ENCODE measurements at regions not wholly inside any gene's neighbourhood (a gene's known extent, or its start where the extent isn't known, plus 50 kb on each side); places are given as distances from the start of the nearest gene placed in this dataset.
A peak's percentile ranks its signal among the peaks of the same experiment; 100 is the strongest.

- no peak for DNase-seq
These were observed 93.4 kb downstream of the TENT4A start for GRCh38 chr5:6806668-6807067.

GRCh38 chr5:6808462-6808861, 95.2 kb downstream of the TENT4A start:
- no peak for DNase-seq

DNA sequence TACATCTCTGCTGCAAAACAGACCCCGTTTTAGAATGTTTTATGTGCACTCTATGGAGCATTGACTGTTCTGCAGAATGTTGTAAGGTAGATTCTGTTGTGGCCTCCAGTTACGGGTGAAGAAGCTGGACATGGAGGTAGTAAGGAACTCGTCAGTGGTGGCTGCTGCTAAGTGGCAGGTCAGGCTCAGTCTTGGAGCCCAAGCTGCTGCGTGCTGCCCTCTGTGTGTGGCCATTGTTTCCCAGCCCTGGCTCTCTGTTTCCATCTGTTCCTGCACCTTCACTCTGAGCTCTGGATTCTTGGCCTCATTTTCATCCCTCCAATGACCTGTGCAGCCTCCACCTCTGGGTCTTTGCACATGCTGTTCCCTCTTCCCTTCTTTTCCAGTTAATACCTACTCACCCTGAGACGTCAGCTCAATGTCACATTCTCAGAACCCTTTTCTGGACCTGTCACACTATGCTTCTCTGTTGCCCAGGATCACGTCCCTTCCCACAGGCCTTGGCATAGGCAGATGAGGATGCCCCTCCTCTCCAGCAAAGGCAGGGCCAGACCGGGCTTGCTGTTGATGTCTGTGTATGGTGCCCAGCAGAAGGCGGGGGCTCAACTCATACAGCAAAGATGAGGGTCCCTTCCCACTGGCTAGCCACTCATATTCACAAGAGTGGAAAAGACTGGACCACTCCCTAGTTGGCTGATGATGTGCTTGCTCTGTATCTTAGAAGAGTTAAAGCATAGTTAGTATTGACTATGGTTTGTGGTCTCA, 97.6 kb downstream of the TENT4A start:
- no peak for DNase-seq

DNA sequence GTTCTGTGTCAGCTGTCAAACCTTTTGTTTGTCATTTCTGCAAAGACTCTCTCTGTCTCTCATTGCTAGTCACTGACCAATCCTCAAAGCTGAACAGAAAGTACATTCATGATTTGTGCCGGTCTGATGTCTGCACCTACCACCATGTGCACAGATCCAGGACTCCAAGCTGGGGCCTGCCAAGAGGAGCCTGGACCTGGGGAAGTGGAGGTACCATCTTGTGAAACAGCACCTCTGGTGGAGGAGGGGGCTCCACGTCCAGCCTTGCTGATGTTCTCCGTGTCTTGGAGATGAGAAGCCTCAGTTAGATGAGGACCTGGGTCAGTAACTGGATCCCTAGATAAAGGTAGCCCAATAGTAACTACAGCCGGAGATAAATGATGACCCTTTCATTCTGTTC, 98.9 kb downstream of the TENT4A start:
- DNase-seq, result no peak

- DNase-seq, result peak; percentile 68
These were observed 99.8 kb downstream of the TENT4A start for GRCh38 chr5:6812800-6813731.

DNA sequence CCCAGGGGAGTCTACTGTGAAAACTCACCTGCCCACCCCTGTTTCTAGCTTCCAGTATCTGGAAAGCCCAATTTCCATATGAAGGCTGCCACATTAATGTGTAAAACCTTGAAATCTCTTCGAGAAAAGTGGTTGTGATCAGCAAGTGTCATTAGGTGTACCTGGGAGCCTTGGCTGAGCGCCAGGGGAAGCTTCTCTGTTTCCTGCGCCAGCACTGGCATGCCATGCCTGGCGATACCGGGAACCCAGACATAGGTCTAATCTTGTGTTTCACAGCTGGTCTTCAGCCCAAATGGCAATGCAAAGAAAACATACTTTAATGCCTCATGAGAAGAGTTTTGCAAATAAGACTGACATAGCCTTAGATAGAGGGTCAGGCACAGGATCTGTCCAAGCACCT, 101.6 kb downstream of the TENT4A start:
- peak; percentile 18 for DNase-seq

DNA sequence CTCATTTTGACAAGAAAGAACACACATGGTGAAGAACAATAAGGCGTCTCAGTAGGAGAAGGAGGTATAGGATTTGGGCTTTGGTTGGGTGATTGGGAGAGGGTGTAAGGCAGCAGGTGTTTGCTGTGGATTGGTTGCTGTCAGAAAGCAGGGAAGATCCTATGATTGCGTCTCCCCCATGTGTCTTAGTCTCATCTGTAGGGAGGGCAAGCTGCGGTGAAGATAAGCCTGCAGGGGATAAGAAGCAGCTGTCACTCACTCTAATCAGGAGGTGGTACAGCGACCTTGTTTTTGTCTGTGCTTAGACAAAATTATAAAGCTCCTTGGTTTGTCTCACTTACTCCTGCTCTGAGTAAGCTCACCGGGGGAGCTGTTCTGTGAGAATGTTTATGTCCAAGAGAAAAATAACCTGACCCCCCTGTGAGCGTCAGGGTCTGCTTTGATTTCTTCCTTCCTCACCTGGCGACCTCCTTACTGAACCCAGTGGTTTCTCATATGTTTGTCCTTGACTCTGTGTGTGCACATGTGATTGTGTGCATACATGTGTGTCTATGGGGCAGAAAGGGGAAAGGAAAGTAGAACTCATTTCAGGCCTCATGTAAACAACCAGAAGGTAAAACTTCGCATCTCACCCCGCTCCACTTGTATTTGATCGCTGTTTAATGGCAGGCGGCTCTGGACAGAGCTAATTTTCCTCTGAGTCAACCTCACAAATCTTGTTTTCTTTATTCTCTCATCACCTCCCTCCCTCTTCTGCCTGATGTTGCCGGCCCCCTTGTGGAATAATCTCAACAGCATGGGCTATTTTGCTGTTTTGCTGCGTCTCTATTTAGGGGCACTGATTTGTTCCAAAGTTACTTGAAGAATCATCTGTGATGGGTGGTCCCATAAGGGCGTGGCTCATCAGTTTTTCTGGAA, 105.6 kb downstream of the TENT4A start:
- no peak for DNase-seq

- DNase-seq, result no peak
These were observed 106.3 kb downstream of the TENT4A start for GRCh38 chr5:6819521-6819920.

DNA sequence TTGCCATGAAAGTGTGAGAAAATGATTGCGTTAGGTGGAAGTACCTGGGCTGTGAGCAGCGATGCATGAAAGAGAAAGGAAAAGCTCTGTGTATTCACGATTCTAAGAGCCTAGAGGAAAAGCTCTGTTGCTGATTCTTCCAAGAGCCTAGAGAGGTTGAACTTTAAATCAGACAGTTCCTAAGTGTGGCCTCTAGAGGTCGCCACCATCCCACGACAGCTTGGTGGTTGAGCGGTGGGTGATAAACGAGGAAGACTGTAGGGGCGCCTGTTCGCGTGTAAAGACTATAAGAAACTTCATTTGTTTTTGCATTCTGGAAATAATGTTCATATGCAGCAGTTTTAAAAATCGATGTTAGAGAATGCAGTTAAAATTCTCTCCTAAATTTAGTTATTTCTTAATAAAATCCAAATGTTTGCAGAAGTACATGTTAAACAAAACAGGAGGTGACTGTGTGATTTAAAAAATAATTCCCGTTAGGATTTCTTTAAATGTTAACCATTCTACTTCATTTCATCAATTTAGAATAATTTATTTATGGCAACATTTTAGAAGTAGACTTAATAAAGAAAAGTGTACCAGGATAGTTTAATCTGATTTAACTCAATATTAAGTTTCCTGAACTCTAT, 107.7 kb downstream of the TENT4A start:
- peak; percentile 59 for DNase-seq

DNA sequence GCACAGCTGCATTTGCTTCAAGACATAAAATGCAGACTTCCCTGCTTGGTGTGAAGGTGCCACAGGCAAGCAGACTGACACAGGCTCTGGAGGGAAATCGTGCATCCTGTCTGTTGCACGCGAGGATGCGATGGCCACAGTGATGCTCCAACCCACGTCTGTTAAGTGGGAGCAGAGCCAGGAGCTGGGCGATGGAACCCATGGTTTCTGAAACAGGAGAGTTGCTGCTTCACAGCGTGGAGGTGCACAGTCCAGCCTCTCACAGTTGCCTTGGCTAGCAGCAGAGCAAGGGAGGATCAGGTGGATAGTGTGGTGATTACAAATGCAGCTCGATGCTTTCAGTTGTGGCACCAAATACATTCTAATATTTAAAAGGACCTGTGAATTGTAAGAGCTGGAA, 108.8 kb downstream of the TENT4A start:
- DNase-seq, result no peak

GRCh38 chr5:6822556-6823343, 109.5 kb downstream of the TENT4A start:
- DNase-seq, result no peak

DNA sequence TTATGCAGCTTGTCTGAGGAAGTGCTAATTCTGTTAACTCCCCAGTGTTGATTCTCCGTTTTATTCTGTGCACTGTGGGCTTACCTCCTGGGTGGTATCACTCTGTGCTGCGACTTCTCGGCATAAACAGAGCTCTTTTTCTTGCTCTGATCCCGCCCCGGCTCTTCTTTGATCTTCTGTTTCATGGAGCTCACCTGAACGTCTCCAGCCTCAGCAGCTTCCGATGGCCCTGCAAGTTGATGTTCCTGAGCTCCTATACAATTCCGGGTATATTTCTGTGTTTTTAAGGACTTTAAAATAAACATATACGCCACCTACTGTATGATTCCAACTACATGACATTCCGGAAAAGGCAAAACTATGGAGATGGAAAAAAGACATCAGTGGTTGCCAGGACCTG, 110.8 kb downstream of the TENT4A start:
- no peak for DNase-seq

DNA sequence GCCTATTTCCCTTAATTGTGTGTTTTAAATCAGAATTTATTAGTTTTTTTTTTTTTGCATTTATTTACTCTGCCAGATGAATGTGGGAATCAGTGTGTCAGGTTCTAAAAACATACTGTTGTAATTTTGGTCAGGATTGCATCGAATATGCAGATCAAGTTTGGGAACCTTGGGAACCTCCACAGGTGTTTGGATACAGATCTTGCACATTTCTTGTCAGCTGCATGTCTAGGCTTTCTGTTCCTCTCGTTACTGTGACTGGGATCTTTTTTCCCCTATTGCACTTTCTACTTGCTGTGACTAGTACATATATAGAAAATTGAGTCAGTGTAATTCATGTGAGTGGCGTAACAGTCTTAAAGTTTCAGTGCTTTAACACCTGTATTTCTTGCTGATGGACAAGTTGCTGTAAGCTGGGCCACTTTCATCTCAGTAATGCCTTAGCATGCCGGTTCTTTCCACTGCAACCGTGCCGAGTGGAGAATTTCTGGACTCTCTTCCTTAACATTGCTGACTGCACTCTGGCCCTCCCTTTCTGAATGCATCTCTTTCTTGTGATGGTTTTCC, 112.5 kb downstream of the TENT4A start:
- no peak for DNase-seq

DNA sequence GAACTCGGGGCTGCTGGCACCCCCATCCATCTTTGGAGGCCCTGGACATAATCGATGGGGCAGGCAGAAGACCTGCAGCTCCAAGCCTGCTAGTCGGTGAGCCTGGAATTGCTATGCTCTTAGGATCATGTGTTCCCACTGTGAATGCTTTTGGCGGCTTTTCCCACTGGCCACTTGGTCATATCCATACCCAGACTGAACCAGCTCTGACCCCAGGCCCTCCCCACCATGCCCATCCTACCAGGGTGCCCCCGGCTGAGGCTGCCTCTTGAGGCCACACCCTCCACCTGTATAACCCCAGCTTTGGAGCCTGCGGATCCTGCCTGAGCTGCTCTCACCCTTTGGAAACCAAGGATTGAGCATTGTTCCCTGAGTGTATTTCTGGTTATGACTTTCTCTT, 113.5 kb downstream of the TENT4A start:
- DNase-seq, result no peak

- no peak for DNase-seq
These were observed 114.4 kb downstream of the TENT4A start for GRCh38 chr5:6827526-6828219.

- DNase-seq, result no peak
These were observed 116.0 kb downstream of the TENT4A start for GRCh38 chr5:6829150-6829784.

DNA sequence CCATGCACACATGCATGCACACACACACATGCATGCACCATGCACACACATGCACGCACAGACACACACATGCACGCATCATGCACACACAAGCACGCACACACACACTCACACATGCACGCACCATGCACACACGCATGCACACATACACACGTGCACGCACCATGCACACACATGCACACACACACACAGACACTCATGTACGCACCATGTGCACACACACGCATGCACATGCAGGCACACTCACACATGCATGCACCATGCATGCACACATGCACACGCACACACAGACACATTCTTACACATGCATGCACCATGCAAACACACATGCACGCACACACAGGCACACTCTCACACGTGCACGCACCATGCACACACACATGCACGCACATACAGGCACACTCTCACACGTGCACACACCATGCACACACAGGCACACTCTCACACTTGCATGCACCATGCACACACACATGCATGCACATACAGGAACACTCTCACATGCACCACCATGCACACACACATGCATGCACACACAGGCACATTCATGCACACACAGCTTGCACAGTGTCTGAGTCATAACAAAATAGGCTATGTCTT, 117.5 kb downstream of the TENT4A start:
- DNase-seq, result no peak

DNA sequence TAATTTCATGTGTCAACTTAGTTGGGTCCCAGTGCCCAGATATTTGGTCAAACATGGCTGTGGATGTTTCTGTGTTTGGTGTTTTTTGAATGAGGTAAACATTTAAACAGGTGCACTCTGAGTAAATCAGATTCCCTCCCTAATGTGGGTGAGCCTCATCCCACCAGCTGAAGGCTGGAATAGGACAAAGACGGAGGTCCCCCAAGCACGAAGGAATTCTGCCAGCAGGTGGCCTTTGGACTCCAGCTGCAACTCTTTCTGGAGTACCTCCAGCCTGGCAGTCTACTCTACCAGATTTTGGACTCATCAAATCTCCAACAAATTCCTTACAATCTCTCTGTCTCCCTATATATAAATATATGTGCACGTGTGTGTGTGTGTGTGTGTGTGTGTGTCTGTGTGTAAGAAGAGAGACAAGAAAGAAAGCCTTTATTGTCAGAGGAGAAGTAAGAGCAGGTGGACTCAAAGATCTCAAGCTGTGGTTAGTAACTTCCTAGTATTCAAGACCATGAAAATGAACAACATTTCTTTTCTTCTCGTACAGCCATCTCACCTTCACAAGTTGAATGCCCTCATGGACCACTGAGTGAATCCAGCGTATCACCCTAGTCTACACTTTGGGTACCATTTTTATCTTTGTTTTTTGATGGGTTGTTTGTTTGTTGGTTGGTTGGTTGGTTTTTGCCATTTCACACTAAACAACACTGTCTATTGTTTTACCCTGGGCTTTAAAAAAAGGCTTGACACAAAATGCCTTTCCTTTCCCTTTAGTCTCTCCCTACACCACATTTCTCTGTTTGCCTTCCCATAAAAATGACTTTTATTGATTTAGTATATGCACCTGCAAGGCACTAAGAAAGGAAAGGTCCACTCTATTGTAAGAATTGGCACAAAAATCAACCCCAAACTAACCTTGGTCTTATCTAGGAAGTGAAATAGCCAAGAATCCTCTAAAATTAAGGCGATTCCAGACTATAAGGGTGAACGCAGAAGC, 118.7 kb downstream of the TENT4A start:
- DNase-seq, result no peak
